Transverse colon (tissue), 4 donors: ENCODE measurements at regions not wholly inside any gene's neighbourhood (a gene's known extent, or its start where the extent isn't known, plus 50 kb on each side); places are given as distances from the start of the nearest gene placed in this dataset.

Experiments
- DNase-seq: peaks from one replicate; pipeline ENCODE4 v3.0.0-alpha.2; 2019
- H3K27ac ChIP-seq, 4 donors: fragments of 200-600 bp; sonication (generic); 2 replicates each; pipeline ENCODE4 v1.5.1; 2016 to 2018; ENCODE audit warnings: inconsistent platforms in 4 of 4
- H3K27me3 ChIP-seq: fragments of 200-600 bp; sonication (generic); 2 replicates; pipeline ENCODE4 v1.5.1; 2017; ENCODE audit warnings: inconsistent platforms
- H3K36me3 ChIP-seq, 4 donors: fragments of 200-600 bp; sonication (generic); 2 replicates each; pipeline ENCODE4 v1.5.1; 2017 to 2019; ENCODE audit warnings: inconsistent platforms in 4 of 4
- H3K4me1 ChIP-seq, 4 donors: fragments of 200-600 bp; sonication (generic); 2 replicates each; pipeline ENCODE4 v1.5.1; 2017 to 2020; ENCODE audit warnings: inconsistent platforms in 4 of 4
- H3K4me3 ChIP-seq, 4 donors: fragments of 200-600 bp; sonication (generic); 1 replicate in 1 of 4; 2 replicates in 3 of 4; pipeline versions ENCODE4 v1.5.1 to v1.6.1; 2017 to 2019; ENCODE audit warnings: inconsistent platforms in 4 of 4
- H3K9me3 ChIP-seq, 2 donors: fragments of 200-600 bp; sonication (generic); 2 replicates each; pipeline ENCODE4 v1.5.1; 2017 to 2019; ENCODE audit warnings: inconsistent platforms in 2 of 2
- EP300 ChIP-seq: sonication (generic); formaldehyde crosslinking; IDR thresholded peaks from one replicate; pipeline ENCODE4 v1.6.1; 2017; ENCODE audit warnings: antibody characterized with exemption, low read depth
- POLR2A ChIP-seq: fragments of 450-650 bp; IDR thresholded peaks from one replicate; pipeline ENCODE4 v1.6.1; 2016; ENCODE audit warnings: antibody characterized with exemption, mild to moderate bottlenecking, moderate library complexity
- POLR2AphosphoS5 ChIP-seq, 3 donors: sonication (generic); formaldehyde crosslinking; IDR thresholded peaks; one replicate each; pipeline ENCODE4 v1.6.1; 2016; ENCODE audit warnings: antibody characterized with exemption in 3 of 3
- WGBS, 2 donors: methylation state at CpG; one replicate each; pipeline ENCODE4 v1.1.5; 2018; ENCODE audit warnings: low coverage in 1 of 2; 5-methylcytosine and 5-hydroxymethylcytosine counted together
- in situ Hi-C, 4 donors: fragments of 200-750 bp; cut with MboI; loops; one replicate each; pipeline versions ENCODE4 v1.15.0 to v1.15.1; 2017; ENCODE audit warnings: low sequenced_read_pairs in 3 of 4, low pct_ligation_motif_present in 1 of 4, low pct_unique_long_range_greater_than_20kb in 1 of 4
- intact Hi-C: fragments of 100-400 bp; cut with DNase I; formaldehyde crosslinking; loops from one replicate; pipeline ENCODE4 v1.15.1; 2023; ENCODE audit warnings: low total_unique reads
- TF ChIP-seq, protein P1 (sequence below), 5 experiments: fragments of 200-600 bp in 3 of 5; fragments of 450-650 bp in 2 of 5; sonication (generic) in 3 of 5; IDR thresholded peaks; 1 replicate in 2 of 5; 2 replicates in 3 of 5; pipeline ENCODE4 v1.5.1; 2016 to 2017; ENCODE audit warnings: antibody characterized with exemption in 5 of 5, inconsistent platforms in 3 of 5, mild to moderate bottlenecking in 2 of 5, moderate library complexity in 1 of 5

- no peak overlapping the region for H3K4me3 ChIP-seq
- in situ Hi-C loops = no loop called here
- WGBS, 2 donors = 82 to 84% methylated on average over 1 of the region's 1 CpG
These were observed 457.7 kb downstream of the IPMK start for GRCh38 chr10:57809961-57810360.

DNA sequence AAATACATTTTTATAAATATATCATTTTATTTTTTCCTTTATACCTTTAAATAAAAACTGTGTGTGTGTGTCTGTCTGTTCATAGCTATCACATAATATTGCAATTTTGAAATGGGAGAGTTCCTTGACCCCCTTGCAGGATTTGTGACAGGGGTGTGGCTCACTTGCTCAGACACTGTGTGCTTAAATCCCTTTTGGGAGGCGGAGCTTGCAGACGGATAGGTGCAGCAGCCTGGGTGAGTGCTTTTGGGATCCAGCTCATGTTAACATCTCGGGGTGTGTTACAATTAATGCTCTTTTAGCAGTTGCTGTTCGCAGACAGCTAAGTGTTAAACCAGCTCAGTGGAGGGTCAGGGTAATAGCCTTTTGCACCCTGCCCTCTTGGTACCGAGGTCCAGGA lies 459.8 kb downstream of the IPMK start:
- no peak for DNase-seq
- in situ Hi-C loops (no loop called here), intact Hi-C loops (no loop called here)
- TF ChIP-seq POLR2A (no peak), EP300 (no peak), POLR2AphosphoS5 (IDR thresholded peaks at IDR 0.05) (no peak)
- TF ChIP-seq, protein P1, sequence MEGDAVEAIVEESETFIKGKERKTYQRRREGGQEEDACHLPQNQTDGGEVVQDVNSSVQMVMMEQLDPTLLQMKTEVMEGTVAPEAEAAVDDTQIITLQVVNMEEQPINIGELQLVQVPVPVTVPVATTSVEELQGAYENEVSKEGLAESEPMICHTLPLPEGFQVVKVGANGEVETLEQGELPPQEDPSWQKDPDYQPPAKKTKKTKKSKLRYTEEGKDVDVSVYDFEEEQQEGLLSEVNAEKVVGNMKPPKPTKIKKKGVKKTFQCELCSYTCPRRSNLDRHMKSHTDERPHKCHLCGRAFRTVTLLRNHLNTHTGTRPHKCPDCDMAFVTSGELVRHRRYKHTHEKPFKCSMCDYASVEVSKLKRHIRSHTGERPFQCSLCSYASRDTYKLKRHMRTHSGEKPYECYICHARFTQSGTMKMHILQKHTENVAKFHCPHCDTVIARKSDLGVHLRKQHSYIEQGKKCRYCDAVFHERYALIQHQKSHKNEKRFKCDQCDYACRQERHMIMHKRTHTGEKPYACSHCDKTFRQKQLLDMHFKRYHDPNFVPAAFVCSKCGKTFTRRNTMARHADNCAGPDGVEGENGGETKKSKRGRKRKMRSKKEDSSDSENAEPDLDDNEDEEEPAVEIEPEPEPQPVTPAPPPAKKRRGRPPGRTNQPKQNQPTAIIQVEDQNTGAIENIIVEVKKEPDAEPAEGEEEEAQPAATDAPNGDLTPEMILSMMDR (IDR thresholded peaks at IDR 0.05) = no peak
- H3K27ac ChIP-seq = no peak overlapping the region
- 76% methylated on average over 5 of the region's 5 CpGs; no CpG with 5 or more reads in 1 of the 2 donors for WGBS, 2 donors
- no peaks in the 10 kb centered on the region for H3K27me3 ChIP-seq
- no peaks in the 10 kb centered on the region for H3K9me3 ChIP-seq
- H3K4me1 ChIP-seq = no peaks in the 10 kb centered on the region
- H3K4me3 ChIP-seq = no peak overlapping the region
- no peaks in the 10 kb centered on the region for H3K36me3 ChIP-seq

More at GRCh38 chr10:57809961-57810360, 457.7 kb downstream of the IPMK start:
- Histone ChIP-seq H3K36me3 (no peaks in the 10 kb centered on the region), H3K4me1 (no peaks in the 10 kb centered on the region), H3K27me3 (no peaks in the 10 kb centered on the region), H3K9me3 (no peaks in the 10 kb centered on the region), H3K27ac (no peak overlapping the region)
- TF ChIP-seq POLR2AphosphoS5 (IDR thresholded peaks at IDR 0.05) (no peak), EP300 (no peak)
- TF ChIP-seq, protein P1 (IDR thresholded peaks at IDR 0.05) = no peak
- no peak for DNase-seq
- intact Hi-C loops = no loop called here

DNA sequence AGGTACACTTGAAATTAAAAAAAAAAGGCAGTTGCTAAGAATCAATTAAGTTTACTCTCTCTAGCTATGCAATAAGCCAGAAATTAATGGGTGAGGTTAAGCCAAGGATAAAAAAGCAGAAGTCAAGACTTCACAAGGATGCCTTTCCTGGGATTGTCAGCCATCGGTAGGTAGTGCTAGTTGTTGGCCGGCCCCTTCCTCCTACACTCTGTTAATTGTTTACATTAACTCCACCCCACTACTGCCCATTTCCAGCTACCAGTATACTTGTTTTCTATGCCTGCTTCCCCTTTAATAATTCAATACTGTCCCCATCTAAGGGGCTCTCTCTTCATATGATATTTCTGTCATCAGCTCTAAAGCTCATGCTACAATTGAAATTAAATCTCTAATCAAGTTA lies 461.0 kb downstream of the IPMK start:
- TF ChIP-seq POLR2AphosphoS5 (IDR thresholded peaks at IDR 0.05) = no peak
- no peak for TF ChIP-seq EP300
- TF ChIP-seq, protein P1 (IDR thresholded peaks at IDR 0.05) = no peak
- no peak for TF ChIP-seq POLR2A
- no peak for DNase-seq
- no peaks in the 10 kb centered on the region for H3K36me3 ChIP-seq
- 39 to 72% methylated on average over 2 of the region's 2 CpGs for WGBS, 2 donors
- H3K27me3 ChIP-seq = no peaks in the 10 kb centered on the region
- H3K4me3 ChIP-seq = no peak overlapping the region
- no peaks in the 10 kb centered on the region for H3K9me3 ChIP-seq
- no peak overlapping the region for H3K27ac ChIP-seq
- H3K4me1 ChIP-seq = no peaks in the 10 kb centered on the region
- intact Hi-C loops (no loop called here), in situ Hi-C loops (no loop called here)

DNA sequence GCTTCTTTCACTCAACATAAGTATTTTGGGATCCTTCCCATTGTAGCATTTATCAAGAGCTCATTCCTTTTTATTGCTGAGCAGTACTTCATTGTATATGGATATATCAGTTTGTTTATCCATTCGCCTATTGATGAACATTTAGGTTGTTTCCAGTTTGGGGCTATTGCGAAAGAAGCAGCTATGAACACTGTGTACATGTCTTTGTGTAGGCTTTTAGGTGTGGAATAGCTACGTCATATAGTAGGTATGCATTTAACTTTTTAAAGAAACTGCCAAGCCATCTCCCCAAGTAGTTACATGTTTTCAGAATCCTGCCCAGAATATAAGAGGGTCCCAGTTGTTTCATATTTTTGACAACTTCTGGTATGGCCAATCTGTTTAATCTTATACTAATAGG lies 468.1 kb downstream of the IPMK start:
- H3K4me1 ChIP-seq = no peaks in the 10 kb centered on the region
- H3K27ac ChIP-seq = no peak overlapping the region
- no peaks in the 10 kb centered on the region for H3K36me3 ChIP-seq
- no peak overlapping the region for H3K4me3 ChIP-seq
- no peaks in the 10 kb centered on the region for H3K27me3 ChIP-seq
- no peak for DNase-seq
- in situ Hi-C loops = no loop called here
- TF ChIP-seq POLR2AphosphoS5 (IDR thresholded peaks at IDR 0.05) (no peak), EP300 (no peak), POLR2A (no peak)
- TF ChIP-seq, protein P1 (IDR thresholded peaks at IDR 0.05) = no peak
- 83 to 92% methylated on average over 3 of the region's 3 CpGs for WGBS, 2 donors
- no peaks in the 10 kb centered on the region for H3K9me3 ChIP-seq
- intact Hi-C loops = no loop called here
